Psoas muscle (tissue), 7 donors: ENCODE measurements at regions not wholly inside any gene's neighbourhood (a gene's known extent, or its start where the extent isn't known, plus 50 kb on each side); places are given as distances from the start of the nearest gene placed in this dataset.

Experiments used
- ATAC-seq, 4 donors: fragments of 200-7000 bp; cut with Tn5 transposase; one replicate each; pipeline ENCODE4 v1.9.1; 2020; ENCODE audit warnings: moderate library complexity in 3 of 4, mild to moderate bottlenecking in 2 of 4
- DNase-seq, 2 donors: peaks; one replicate each; pipeline ENCODE4 v3.0.0-alpha.2; 2020
- H3K27ac ChIP-seq: fragments of 200-600 bp; one replicate; pipeline ENCODE4 v1.8.0; 2022
- H3K27me3 ChIP-seq, 3 donors: fragments of 200-600 bp in 1 of 3; one replicate each; pipeline versions ENCODE4 v1.6.1 to v1.8.0; 2013 to 2022; ENCODE audit warnings: low read length in 2 of 3, mild to moderate bottlenecking in 2 of 3, moderate library complexity in 1 of 3; ENCODE audit not compliant: insufficient read depth in 3 of 3
- H3K36me3 ChIP-seq, 2 donors: fragments of 200-600 bp in 1 of 2; one replicate each; pipeline versions ENCODE4 v1.6.1 to v1.8.0; 2013 to 2022; ENCODE audit warnings: low read depth in 1 of 2, mild to moderate bottlenecking in 1 of 2, moderate library complexity in 1 of 2; ENCODE audit not compliant: insufficient read depth in 1 of 2
- H3K4me1 ChIP-seq: fragments of 200-600 bp; one replicate; pipeline ENCODE4 v1.8.0; 2022
- H3K4me3 ChIP-seq: fragments of 200-600 bp; one replicate; pipeline ENCODE4 v1.8.0; 2022; ENCODE audit warnings: mild to moderate bottlenecking
- H3K9me3 ChIP-seq: fragments of 200-600 bp; one replicate; pipeline ENCODE4 v1.8.0; 2022
- WGBS, 3 donors: extraction: QIAGEN DNeasy Blood & Tissue Kit; methylation state at CpG; one replicate each; pipeline versions ENCODE4 v1.1.6 to v1.1.7; 2013; 5-methylcytosine and 5-hydroxymethylcytosine counted together
- intact Hi-C, 2 donors: fragments of 100-400 bp; cut with DNase I; formaldehyde crosslinking; loops; one replicate each; pipeline versions ENCODE4 v1.11.0 to v1.14.2; 2022
- TF ChIP-seq, protein P1 (sequence below): fragments of 200-600 bp; IDR thresholded peaks from one replicate; pipeline ENCODE4 v1.8.0; 2022; ENCODE audit warnings: antibody characterized with exemption
- donor health status: healthy with polysubstance abuse.
- donor health status: DM: no; HTN: no; CAD: no; lungs with moderate emphysema.
- donor health status: Bipolar disorder and iron deficiency.
- donor health status: healthy.
- donor health status: DM: yes; HTN: yes; CAD: no.
- donor health status: DM: no; HTN: no; CAD: no.
- donor health status: DM: yes; HTN: yes; CAD: no.

DNA sequence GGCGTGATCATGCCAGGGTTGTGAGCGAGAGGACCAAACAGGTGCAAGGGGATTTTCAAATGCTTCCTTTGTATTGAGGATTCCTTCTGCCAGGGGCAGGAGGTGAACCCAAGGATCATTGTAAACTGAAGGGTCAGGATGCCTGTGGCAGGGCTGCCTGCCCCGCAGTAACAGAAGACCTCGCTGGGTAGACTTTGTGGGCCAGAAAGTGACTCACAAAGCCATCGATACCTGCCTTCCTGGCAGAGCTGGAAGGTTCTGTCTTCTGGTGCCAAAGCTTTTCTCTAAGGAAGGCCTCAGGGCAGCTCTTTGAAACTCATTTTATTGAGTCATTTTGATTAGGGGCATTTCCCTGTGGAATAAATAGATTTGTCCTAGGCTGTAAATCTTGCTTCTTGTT is 223.4 kb downstream of the ICE1 start:
- TF ChIP-seq, protein P1, sequence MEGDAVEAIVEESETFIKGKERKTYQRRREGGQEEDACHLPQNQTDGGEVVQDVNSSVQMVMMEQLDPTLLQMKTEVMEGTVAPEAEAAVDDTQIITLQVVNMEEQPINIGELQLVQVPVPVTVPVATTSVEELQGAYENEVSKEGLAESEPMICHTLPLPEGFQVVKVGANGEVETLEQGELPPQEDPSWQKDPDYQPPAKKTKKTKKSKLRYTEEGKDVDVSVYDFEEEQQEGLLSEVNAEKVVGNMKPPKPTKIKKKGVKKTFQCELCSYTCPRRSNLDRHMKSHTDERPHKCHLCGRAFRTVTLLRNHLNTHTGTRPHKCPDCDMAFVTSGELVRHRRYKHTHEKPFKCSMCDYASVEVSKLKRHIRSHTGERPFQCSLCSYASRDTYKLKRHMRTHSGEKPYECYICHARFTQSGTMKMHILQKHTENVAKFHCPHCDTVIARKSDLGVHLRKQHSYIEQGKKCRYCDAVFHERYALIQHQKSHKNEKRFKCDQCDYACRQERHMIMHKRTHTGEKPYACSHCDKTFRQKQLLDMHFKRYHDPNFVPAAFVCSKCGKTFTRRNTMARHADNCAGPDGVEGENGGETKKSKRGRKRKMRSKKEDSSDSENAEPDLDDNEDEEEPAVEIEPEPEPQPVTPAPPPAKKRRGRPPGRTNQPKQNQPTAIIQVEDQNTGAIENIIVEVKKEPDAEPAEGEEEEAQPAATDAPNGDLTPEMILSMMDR: no peak
- no peak for DNase-seq
- Histone ChIP-seq H3K27me3 (no peaks in the 10 kb centered on the region), H3K4me1 (peaks cover 32% of the 10 kb centered on the region), H3K27ac (no peak overlapping the region), H3K36me3 (no peaks in the 10 kb centered on the region), H3K9me3 (no peaks in the 10 kb centered on the region), H3K4me3 (no peak overlapping the region)
- peak in 2 of 4 donors; percentile 64 to 67 for ATAC-seq
- WGBS, 3 donors: 80 to 85% (median 84%) methylated on average over 5 of the region's 5 CpGs
- intact Hi-C loops: no loop called here

DNA sequence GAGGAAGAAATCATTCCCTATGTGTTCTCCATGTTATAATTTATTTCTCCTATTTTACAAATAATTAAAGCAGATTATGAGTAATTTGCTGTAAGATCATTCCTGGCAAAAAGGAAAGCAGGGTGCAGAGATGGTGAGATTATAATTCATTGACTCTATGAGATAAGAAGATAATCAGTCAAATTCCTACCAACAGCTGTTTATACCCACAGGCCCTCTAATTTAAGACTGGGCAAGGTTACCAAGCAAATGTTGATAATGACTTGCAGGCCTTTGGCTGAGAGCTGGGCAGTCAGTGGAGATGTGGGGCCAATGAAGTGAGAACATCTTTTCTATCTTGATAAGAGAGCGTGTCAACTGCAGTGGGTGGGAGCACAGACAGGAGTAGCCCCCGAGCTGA is 222.7 kb downstream of the ICE1 start:
- no peak overlapping the region for H3K27ac ChIP-seq
- no peaks in the 10 kb centered on the region for H3K36me3 ChIP-seq
- peaks cover 28% of the 10 kb centered on the region for H3K4me1 ChIP-seq
- no peaks in the 10 kb centered on the region for H3K27me3 ChIP-seq
- no peak for DNase-seq
- no peak for ATAC-seq
- intact Hi-C loops: no loop called here
- WGBS, 3 donors: 69 to 76% (median 74%) methylated on average over 2 of the region's 2 CpGs
- TF ChIP-seq, protein P1: no peak
- no peaks in the 10 kb centered on the region for H3K9me3 ChIP-seq
- no peak overlapping the region for H3K4me3 ChIP-seq

DNA sequence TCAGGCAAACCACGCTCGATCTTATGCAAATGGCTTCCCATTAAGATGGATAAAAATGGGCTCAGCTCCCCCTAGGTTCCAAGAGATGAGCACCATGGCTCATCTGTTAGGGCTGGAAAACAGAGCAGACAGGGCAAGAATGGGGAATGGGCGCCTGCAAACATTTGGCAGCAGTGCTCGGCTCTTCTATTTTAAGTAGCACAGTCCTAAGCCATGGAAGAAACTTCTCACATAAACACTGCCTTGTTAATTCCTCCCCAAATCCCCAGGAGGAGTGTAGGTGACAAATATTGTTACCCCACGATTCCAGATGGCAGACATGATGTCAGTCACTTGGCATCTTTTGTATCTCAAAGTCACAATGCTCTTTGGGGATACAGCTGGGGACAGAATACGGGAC is 221.8 kb downstream of the ICE1 start:
- DNase-seq: no peak
- ATAC-seq: peak in 2 of 4 donors; percentile 26 to 70
- H3K4me3 ChIP-seq: no peak overlapping the region
- no peak overlapping the region for H3K27ac ChIP-seq
- no peaks in the 10 kb centered on the region for H3K36me3 ChIP-seq
- WGBS, 3 donors: 37 to 52% (median 42%) methylated on average over 6 of the region's 6 CpGs
- H3K27me3 ChIP-seq: no peaks in the 10 kb centered on the region
- intact Hi-C loops: no loop called here
- H3K9me3 ChIP-seq: no peaks in the 10 kb centered on the region
- H3K4me1 ChIP-seq: peaks cover 27% of the 10 kb centered on the region
- TF ChIP-seq, protein P1: no peak

DNA sequence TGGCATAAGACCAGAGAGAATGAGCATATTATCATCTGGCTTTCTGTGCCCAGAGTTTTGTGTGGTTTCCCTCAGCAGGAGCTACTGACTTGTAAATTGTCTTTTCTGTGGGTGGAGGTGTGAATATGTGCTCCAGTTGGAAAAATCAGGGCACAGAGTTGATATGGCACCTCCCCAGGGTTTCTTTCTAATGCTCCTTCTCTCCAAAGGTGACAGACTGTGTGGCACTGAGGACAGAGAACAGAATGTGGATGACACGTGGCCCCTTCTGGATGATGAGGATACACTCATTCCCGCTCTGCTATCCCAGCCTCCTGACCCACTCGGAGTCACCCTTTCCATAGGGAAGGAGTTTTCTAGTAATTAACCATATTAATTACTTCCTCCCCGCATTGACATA is 221.0 kb downstream of the ICE1 start:
- H3K9me3 ChIP-seq: no peaks in the 10 kb centered on the region
- WGBS, 3 donors: 65 to 75% (median 73%) methylated on average over 4 of the region's 4 CpGs
- no peak overlapping the region for H3K4me3 ChIP-seq
- intact Hi-C loops: no loop called here
- ATAC-seq (peak in 1 of 4 donors; percentile 41), DNase-seq (no peak)
- H3K4me1 ChIP-seq: peaks cover 27% of the 10 kb centered on the region
- H3K36me3 ChIP-seq: no peaks in the 10 kb centered on the region
- no peak overlapping the region for H3K27ac ChIP-seq
- H3K27me3 ChIP-seq: no peaks in the 10 kb centered on the region
- TF ChIP-seq, protein P1: no peak

DNA sequence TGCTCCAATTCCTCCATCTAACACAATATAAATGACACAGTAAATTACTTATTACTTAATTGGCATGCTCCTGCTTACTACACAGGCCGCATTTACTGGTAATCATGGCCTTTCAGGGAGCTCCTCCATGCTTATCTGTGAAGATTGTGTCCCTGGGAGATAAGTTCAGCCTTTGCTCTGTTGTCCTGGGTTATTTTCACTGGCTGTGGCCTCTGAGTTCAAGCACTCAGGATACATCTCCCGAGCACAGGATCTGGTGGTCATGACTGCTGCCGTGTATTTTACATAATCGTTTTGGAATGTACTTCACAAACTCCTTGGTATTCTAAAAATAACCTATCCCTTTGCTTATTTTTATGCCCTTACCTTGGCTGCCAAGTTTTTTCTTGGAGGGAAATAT is 215.7 kb downstream of the ICE1 start:
- H3K4me3 ChIP-seq: no peak overlapping the region
- intact Hi-C loops: no loop called here
- H3K4me1 ChIP-seq: peaks cover 19% of the 10 kb centered on the region
- WGBS, 3 donors: 18 to 29% (median 19%) methylated on average over 4 of the region's 4 CpGs
- TF ChIP-seq, protein P1: no peak
- H3K27me3 ChIP-seq: no peaks in the 10 kb centered on the region
- DNase-seq (no peak), ATAC-seq (peak; percentile 65 to 91 (median 85))
- H3K9me3 ChIP-seq: no peaks in the 10 kb centered on the region
- H3K27ac ChIP-seq: peak overlapping the region; percentile 82
- no peaks in the 10 kb centered on the region for H3K36me3 ChIP-seq
